Upper lobe of left lung (tissue), 6 donors: ENCODE measurements at regions not wholly inside any gene's neighbourhood (a gene's known extent, or its start where the extent isn't known, plus 50 kb on each side); places are given as distances from the start of the nearest gene placed in this dataset.

Experiments used
- ATAC-seq, 2 donors: fragments of 200-7000 bp; cut with Tn5 transposase; one replicate each; pipeline ENCODE4 v1.9.1; 2022; ENCODE audit warnings: mild to moderate bottlenecking in 2 of 2, moderate library complexity in 2 of 2; ENCODE audit not compliant: low FRiP score in 2 of 2
- DNase-seq, 2 donors: peaks; one replicate each; pipeline ENCODE4 v3.0.0-alpha.2; 2019 to 2020
- H3K27ac ChIP-seq, 4 donors: fragments of 200-600 bp; sonication (generic); one replicate each; pipeline ENCODE4 v1.5.1; 2016 to 2019
- H3K27me3 ChIP-seq, 4 donors: fragments of 200-600 bp; sonication (generic); one replicate each; pipeline ENCODE4 v1.5.1; 2017 to 2019
- H3K36me3 ChIP-seq, 4 donors: fragments of 200-600 bp; sonication (generic); one replicate each; pipeline ENCODE4 v1.5.1; 2016 to 2019
- H3K4me1 ChIP-seq, 4 donors: fragments of 200-600 bp; sonication (generic); one replicate each; pipeline ENCODE4 v1.5.1; 2018 to 2019
- H3K4me3 ChIP-seq, 4 donors: fragments of 200-600 bp; sonication (generic); one replicate each; pipeline ENCODE4 v1.5.1; 2017 to 2019; ENCODE audit warnings: mild to moderate bottlenecking in 2 of 4, moderate library complexity in 1 of 4
- H3K9me3 ChIP-seq, 4 donors: fragments of 200-600 bp; sonication (generic); one replicate each; pipeline ENCODE4 v1.5.1; 2018 to 2019
- EP300 ChIP-seq, 4 donors: sonication (generic); formaldehyde crosslinking; IDR thresholded peaks; one replicate each; pipeline ENCODE4 v1.5.1; 2017; ENCODE audit warnings: antibody characterized with exemption in 4 of 4, control low read depth in 2 of 4
- POLR2A ChIP-seq, 4 donors: fragments of 450-650 bp; IDR thresholded peaks; one replicate each; pipeline ENCODE4 v1.5.1; 2016 to 2017; ENCODE audit warnings: antibody characterized with exemption in 4 of 4, mild to moderate bottlenecking in 2 of 4
- POLR2AphosphoS5 ChIP-seq, 2 donors: sonication (generic); formaldehyde crosslinking; IDR thresholded peaks; one replicate each; pipeline ENCODE4 v1.5.1; 2017; ENCODE audit warnings: antibody characterized with exemption in 2 of 2
- WGBS, 2 donors: methylation state at CpG; one replicate each; pipeline ENCODE4 v1.1.5; 2017 to 2018; 5-methylcytosine and 5-hydroxymethylcytosine counted together
- TF ChIP-seq, protein P1 (sequence below), 6 experiments: fragments of 450-650 bp in 4 of 6; fragments of 200-600 bp in 2 of 6; sonication (generic) in 2 of 6; IDR thresholded peaks; one replicate each; pipeline ENCODE4 v1.5.1; 2016 to 2019; ENCODE audit warnings: antibody characterized with exemption in 6 of 6
- donor health status: DM: no; HTN: no; CAD: no; lungs with moderate emphysema.
- donor health status: DM: no; HTN: yes; CAD: no; lungs with severe emphysema.

DNA sequence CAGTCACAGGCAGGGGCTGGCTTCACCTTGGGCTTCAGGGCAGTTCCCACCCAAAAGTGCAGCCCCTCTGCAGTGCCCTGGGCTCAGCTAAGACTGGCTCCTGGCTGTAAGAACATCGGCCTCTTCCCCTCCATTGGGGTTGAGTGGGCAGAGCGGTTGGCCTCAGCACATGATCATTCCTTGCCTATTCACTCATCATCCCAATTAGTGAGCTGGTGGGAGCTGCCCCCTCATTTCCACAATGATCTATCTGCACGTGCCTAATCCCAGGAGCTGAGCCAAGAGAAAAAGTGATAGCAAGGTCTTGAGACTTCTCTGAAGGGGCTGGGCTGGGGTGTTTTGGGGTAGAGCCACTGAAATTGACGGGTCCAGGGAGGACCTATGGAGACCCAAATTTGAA lies 133.6 kb downstream of the SYF2 start:
- WGBS, 2 donors, result 64 to 69% methylated on average over 2 to 4 of the region's 4 CpGs
- H3K27ac ChIP-seq, result no peak overlapping the region
- ATAC-seq (no peak), DNase-seq (no peak)
- H3K36me3 ChIP-seq, result no peaks in the 10 kb centered on the region
- H3K4me1 ChIP-seq, result peaks cover 0 to 16% (median 3%) of the 10 kb centered on the region in 4 donors
- no peak overlapping the region for H3K4me3 ChIP-seq
- no peak for TF ChIP-seq EP300 (IDR thresholded peaks at IDR 0.05)
- TF ChIP-seq, protein P1, sequence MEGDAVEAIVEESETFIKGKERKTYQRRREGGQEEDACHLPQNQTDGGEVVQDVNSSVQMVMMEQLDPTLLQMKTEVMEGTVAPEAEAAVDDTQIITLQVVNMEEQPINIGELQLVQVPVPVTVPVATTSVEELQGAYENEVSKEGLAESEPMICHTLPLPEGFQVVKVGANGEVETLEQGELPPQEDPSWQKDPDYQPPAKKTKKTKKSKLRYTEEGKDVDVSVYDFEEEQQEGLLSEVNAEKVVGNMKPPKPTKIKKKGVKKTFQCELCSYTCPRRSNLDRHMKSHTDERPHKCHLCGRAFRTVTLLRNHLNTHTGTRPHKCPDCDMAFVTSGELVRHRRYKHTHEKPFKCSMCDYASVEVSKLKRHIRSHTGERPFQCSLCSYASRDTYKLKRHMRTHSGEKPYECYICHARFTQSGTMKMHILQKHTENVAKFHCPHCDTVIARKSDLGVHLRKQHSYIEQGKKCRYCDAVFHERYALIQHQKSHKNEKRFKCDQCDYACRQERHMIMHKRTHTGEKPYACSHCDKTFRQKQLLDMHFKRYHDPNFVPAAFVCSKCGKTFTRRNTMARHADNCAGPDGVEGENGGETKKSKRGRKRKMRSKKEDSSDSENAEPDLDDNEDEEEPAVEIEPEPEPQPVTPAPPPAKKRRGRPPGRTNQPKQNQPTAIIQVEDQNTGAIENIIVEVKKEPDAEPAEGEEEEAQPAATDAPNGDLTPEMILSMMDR (IDR thresholded peaks at IDR 0.05), result no peak
- no peak for TF ChIP-seq POLR2A (IDR thresholded peaks at IDR 0.05)
- TF ChIP-seq POLR2AphosphoS5 (IDR thresholded peaks at IDR 0.05), result no peak
- no peaks in the 10 kb centered on the region for H3K9me3 ChIP-seq
- H3K27me3 ChIP-seq, result no peaks in the 10 kb centered on the region

DNA sequence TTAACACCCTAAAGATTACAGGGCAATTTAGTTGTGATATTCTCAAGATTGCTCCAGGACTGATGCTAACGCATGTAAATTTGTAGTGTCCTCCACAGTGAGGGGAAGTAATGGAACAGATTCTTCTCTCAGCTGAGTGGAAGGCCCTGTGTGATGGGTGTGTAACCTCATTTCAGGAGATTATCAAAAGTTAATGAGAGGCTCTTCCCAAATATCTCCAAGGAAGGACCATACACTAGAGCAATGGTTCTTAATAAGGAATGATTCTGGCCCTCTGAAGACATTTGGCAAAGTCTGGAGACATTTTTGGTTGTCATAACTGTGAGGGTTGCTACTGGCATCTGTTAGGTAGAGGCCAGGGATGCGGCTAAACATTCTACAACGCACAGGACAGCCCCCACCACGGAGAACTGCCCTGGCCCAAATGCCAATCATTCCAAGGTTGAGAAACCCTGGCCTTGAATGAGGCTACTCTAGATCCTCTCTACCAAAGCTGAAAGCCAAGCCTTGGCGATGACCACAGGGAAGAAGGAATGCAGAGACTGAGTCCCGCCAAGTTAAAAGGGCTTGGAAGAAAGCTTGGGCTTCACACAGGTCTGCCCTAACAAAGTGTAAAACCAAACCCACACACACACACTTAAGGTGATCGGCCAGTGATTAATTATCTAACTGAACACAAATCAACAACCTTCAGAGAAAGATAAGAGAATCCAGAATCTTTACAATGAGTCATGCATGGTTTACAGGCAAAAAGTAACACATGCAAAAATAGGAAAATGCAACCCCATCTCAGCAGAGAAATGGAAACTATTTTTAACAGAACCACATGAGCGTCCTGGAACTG lies 135.8 kb downstream of the SYF2 start:
- Histone ChIP-seq H3K36me3 (no peaks in the 10 kb centered on the region), H3K27ac (no peak overlapping the region), H3K4me1 (peaks cover 0 to 13% (median 2%) of the 10 kb centered on the region in 4 donors), H3K27me3 (no peaks in the 10 kb centered on the region), H3K4me3 (no peak overlapping the region), H3K9me3 (no peaks in the 10 kb centered on the region)
- TF ChIP-seq, protein P1 (IDR thresholded peaks at IDR 0.05), result no peak
- TF ChIP-seq EP300 (IDR thresholded peaks at IDR 0.05), result no peak
- no peak for TF ChIP-seq POLR2A (IDR thresholded peaks at IDR 0.05)
- TF ChIP-seq POLR2AphosphoS5 (IDR thresholded peaks at IDR 0.05), result no peak
- ATAC-seq (no peak), DNase-seq (no peak)
- WGBS, 2 donors, result 76 to 78% methylated on average over 8 of the region's 8 CpGs

DNA sequence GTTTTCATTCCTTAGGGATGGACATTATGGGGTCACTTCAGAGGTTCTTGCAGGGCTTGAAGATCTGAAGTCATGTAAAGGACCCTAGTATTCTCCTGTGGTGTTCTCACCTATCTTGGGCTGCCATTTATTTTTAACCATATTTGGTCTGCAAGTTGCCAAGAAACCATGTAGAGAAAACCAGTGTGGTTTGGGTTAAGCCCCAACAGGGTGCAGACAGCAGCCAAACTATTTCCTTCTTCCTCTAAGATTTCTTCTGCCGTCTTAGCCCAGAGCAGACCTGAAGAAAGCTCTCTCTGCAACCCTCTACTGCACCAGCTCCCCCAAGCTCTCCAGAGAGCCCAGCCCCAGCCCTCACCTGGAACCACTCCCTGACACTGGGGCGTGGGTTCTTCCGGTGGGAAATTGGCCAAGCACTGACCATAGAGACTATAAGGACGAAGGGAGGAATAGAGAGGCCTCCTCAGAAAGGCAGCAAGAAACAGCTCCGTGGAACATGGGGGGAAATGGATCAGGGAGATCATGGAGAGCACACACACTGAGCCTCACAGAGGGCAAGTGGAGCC lies 136.6 kb downstream of the SYF2 start:
- no peaks in the 10 kb centered on the region for H3K9me3 ChIP-seq
- DNase-seq (no peak), ATAC-seq (no peak)
- no peak overlapping the region for H3K4me3 ChIP-seq
- no peaks in the 10 kb centered on the region for H3K27me3 ChIP-seq
- peaks cover 0 to 8% (median 1%) of the 10 kb centered on the region in 4 donors for H3K4me1 ChIP-seq
- no peak for TF ChIP-seq EP300 (IDR thresholded peaks at IDR 0.05)
- no peak for TF ChIP-seq POLR2A (IDR thresholded peaks at IDR 0.05)
- TF ChIP-seq, protein P1 (IDR thresholded peaks at IDR 0.05), result no peak
- no peak for TF ChIP-seq POLR2AphosphoS5 (IDR thresholded peaks at IDR 0.05)
- 69 to 70% methylated on average over 5 of the region's 5 CpGs for WGBS, 2 donors
- no peaks in the 10 kb centered on the region for H3K36me3 ChIP-seq
- H3K27ac ChIP-seq, result no peak overlapping the region

DNA sequence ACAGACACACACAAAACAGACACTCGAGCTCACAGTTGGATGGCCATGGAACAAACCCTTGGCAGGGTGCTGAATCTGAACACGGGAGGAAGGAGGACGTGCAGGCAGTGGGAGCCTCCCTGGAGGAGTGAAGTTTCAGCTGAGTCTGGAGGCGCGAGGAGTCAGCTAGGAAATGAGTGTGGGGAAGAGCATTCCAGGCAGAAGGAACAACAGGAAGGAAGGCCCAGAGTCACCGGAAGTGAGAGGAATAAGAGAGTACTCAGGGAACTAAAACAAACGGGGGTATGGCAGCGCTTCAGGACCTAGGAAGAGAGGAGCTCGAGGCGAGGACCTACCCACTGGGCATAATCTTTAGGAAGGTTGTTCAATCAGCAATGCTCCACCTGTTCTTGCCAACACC lies 137.3 kb downstream of the SYF2 start:
- no peak overlapping the region for H3K4me3 ChIP-seq
- no peaks in the 10 kb centered on the region for H3K27me3 ChIP-seq
- WGBS, 2 donors, result 69 to 78% methylated on average over 10 of the region's 10 CpGs
- H3K27ac ChIP-seq, result no peak overlapping the region
- no peaks in the 10 kb centered on the region for H3K9me3 ChIP-seq
- H3K4me1 ChIP-seq, result peaks cover 0 to 8% (median 1%) of the 10 kb centered on the region in 4 donors
- no peaks in the 10 kb centered on the region for H3K36me3 ChIP-seq
- DNase-seq (no peak), ATAC-seq (no peak)
- TF ChIP-seq, protein P1 (IDR thresholded peaks at IDR 0.05), result no peak
- TF ChIP-seq POLR2A (IDR thresholded peaks at IDR 0.05) (no peak), EP300 (IDR thresholded peaks at IDR 0.05) (no peak), POLR2AphosphoS5 (IDR thresholded peaks at IDR 0.05) (no peak)
